Sigmoid colon (tissue), 6 donors: ENCODE measurements at regions not wholly inside any gene's neighbourhood (a gene's known extent, or its start where the extent isn't known, plus 50 kb on each side); places are given as distances from the start of the nearest gene placed in this dataset.

Experiments used
- DNase-seq: peaks from one replicate; pipeline ENCODE4 v3.0.0-alpha.2; 2019
- H3K27ac ChIP-seq, 4 donors: fragments of 200-600 bp; sonication (generic); one replicate each; pipeline ENCODE4 v1.5.1; 2016 to 2019; ENCODE audit warnings: mild to moderate bottlenecking in 1 of 4
- H3K27me3 ChIP-seq, 3 donors: fragments of 200-600 bp; sonication (generic); one replicate each; pipeline ENCODE4 v1.5.1; 2019; ENCODE audit warnings: mild to moderate bottlenecking in 1 of 3
- H3K36me3 ChIP-seq, 4 donors: fragments of 200-600 bp; sonication (generic); one replicate each; pipeline ENCODE4 v1.5.1; 2016 to 2019
- H3K4me1 ChIP-seq, 4 donors: fragments of 200-600 bp; sonication (generic); one replicate each; pipeline ENCODE4 v1.5.1; 2017 to 2019
- H3K4me3 ChIP-seq, 4 donors: fragments of 200-600 bp; sonication (generic); one replicate each; pipeline ENCODE4 v1.5.1; 2017 to 2019; ENCODE audit warnings: mild to moderate bottlenecking in 2 of 4, moderate library complexity in 1 of 4
- H3K9me3 ChIP-seq, 4 donors: fragments of 200-600 bp in 3 of 4; sonication (generic) in 3 of 4; one replicate each; pipeline versions ENCODE4 v1.5.1 to v1.6.1; 2013 to 2019
- CTCF ChIP-seq, 4 experiments: fragments of 450-650 bp in 3 of 4; fragments of 200-600 bp in 1 of 4; IDR thresholded peaks; one replicate each; pipeline ENCODE4 v1.5.1; 2016 to 2019; ENCODE audit warnings: antibody characterized with exemption in 4 of 4, mild to moderate bottlenecking in 3 of 4, moderate library complexity in 2 of 4
- EP300 ChIP-seq, 4 donors: sonication (generic); formaldehyde crosslinking; IDR thresholded peaks; one replicate each; pipeline ENCODE4 v1.6.1; 2017; ENCODE audit warnings: antibody characterized with exemption in 4 of 4
- POLR2A ChIP-seq, 2 donors: fragments of 450-650 bp; IDR thresholded peaks; one replicate each; pipeline ENCODE4 v1.6.1; 2016; ENCODE audit warnings: antibody characterized with exemption in 2 of 2, mild to moderate bottlenecking in 2 of 2, moderate library complexity in 2 of 2
- POLR2AphosphoS5 ChIP-seq, 4 donors: sonication (generic); formaldehyde crosslinking; IDR thresholded peaks; one replicate each; pipeline ENCODE4 v1.6.1; 2017; ENCODE audit warnings: antibody characterized with exemption in 4 of 4
- WGBS, 2 donors: extraction: QIAGEN DNeasy Blood & Tissue Kit; methylation state at CpG; one replicate each; pipeline ENCODE4 v1.1.7; 2013; 5-methylcytosine and 5-hydroxymethylcytosine counted together
- intact Hi-C: fragments of 100-400 bp; cut with DNase I; formaldehyde crosslinking; loops from one replicate; pipeline ENCODE4 v1.15.1; 2023
- donor health status: healthy with polysubstance abuse.
- donor health status: healthy.

- DNase-seq, result no peak
- Histone ChIP-seq H3K27ac (no peak overlapping the region), H3K27me3 (peaks cover 0 to 26% (median 8%) of the 10 kb centered on the region in 3 donors), H3K4me1 (no peaks in the 10 kb centered on the region), H3K4me3 (no peak overlapping the region), H3K9me3 (no peaks in the 10 kb centered on the region), H3K36me3 (no peaks in the 10 kb centered on the region)
- WGBS, 2 donors, result 84 to 85% methylated on average over 13 of the region's 13 CpGs
- intact Hi-C loops, result no loop called here
- TF ChIP-seq POLR2A (IDR thresholded peaks at IDR 0.05) (no peak), CTCF (IDR thresholded peaks at IDR 0.05) (no peak), POLR2AphosphoS5 (IDR thresholded peaks at IDR 0.05) (no peak), EP300 (IDR thresholded peaks at IDR 0.05) (no peak)
These were observed 125.3 kb upstream of the RUNX3 start for GRCh38 chr1:25055324-25055780.

- Histone ChIP-seq H3K36me3 (no peaks in the 10 kb centered on the region), H3K27ac (no peak overlapping the region), H3K27me3 (peaks cover 0 to 26% (median 8%) of the 10 kb centered on the region in 3 donors), H3K9me3 (no peaks in the 10 kb centered on the region), H3K4me3 (no peak overlapping the region), H3K4me1 (no peaks in the 10 kb centered on the region)
- intact Hi-C loops, result no loop called here
- DNase-seq, result no peak
- WGBS, 2 donors, result 66 to 70% methylated on average over 15 of the region's 15 CpGs
- TF ChIP-seq CTCF (IDR thresholded peaks at IDR 0.05), result no peak
- TF ChIP-seq EP300 (IDR thresholded peaks at IDR 0.05), result no peak
- TF ChIP-seq POLR2AphosphoS5 (IDR thresholded peaks at IDR 0.05), result no peak
- no peak for TF ChIP-seq POLR2A (IDR thresholded peaks at IDR 0.05)
These were observed 124.6 kb upstream of the RUNX3 start for GRCh38 chr1:25054526-25055323.

GRCh38 chr1:25053576-25054250 lies 123.6 kb upstream of the RUNX3 start:
- Histone ChIP-seq H3K9me3 (no peaks in the 10 kb centered on the region), H3K27ac (no peak overlapping the region), H3K4me1 (no peaks in the 10 kb centered on the region), H3K36me3 (no peaks in the 10 kb centered on the region), H3K27me3 (peaks cover 0 to 26% (median 8%) of the 10 kb centered on the region in 3 donors), H3K4me3 (no peak overlapping the region)
- TF ChIP-seq CTCF (IDR thresholded peaks at IDR 0.05) (no peak), EP300 (IDR thresholded peaks at IDR 0.05) (no peak), POLR2AphosphoS5 (IDR thresholded peaks at IDR 0.05) (no peak), POLR2A (IDR thresholded peaks at IDR 0.05) (no peak)
- WGBS, 2 donors, result 68 to 85% methylated on average over 12 of the region's 12 CpGs
- DNase-seq, result no peak
- intact Hi-C loops, result no loop called here

- TF ChIP-seq POLR2AphosphoS5 (IDR thresholded peaks at IDR 0.05) (no peak), CTCF (IDR thresholded peaks at IDR 0.05) (no peak), POLR2A (IDR thresholded peaks at IDR 0.05) (no peak), EP300 (IDR thresholded peaks at IDR 0.05) (no peak)
- 70 to 72% methylated on average over 12 of the region's 12 CpGs for WGBS, 2 donors
- no peaks in the 10 kb centered on the region for H3K4me1 ChIP-seq
- H3K4me3 ChIP-seq, result no peak overlapping the region
- no peak for DNase-seq
- peaks cover 0 to 25% (median 2%) of the 10 kb centered on the region in 3 donors for H3K27me3 ChIP-seq
- no peak overlapping the region for H3K27ac ChIP-seq
- no peaks in the 10 kb centered on the region for H3K9me3 ChIP-seq
- intact Hi-C loops, result no loop called here
- no peaks in the 10 kb centered on the region for H3K36me3 ChIP-seq
These were observed 121.8 kb upstream of the RUNX3 start for GRCh38 chr1:25051906-25052305.
